Panc1 (cell line): ENCODE measurements at regions not wholly inside any gene's neighbourhood (a gene's known extent, or its start where the extent isn't known, plus 50 kb on each side); places are given as distances from the start of the nearest gene placed in this dataset.

Source experiments
- ATAC-seq: fragments of 200-7000 bp; cut with Tn5 transposase; 2 replicates; pipeline ENCODE4 v1.9.1; 2020; ENCODE audit warnings: mild to moderate bottlenecking, moderate library complexity
- BruUV-seq: library from RNA; stranded (reverse); fragments of 400-500 nt; replicated peaks from 2 replicates; lab custom pipeline; 2021; lab: Mats Ljungman, UMichigan
- CTCF ChIA-PET: fragments of 300-600 bp; sonication (Branson Sonifier 250); formaldehyde crosslinking; loops from one replicate; lab custom pipeline; 2022; ENCODE audit warnings: antibody characterized with exemption; lab: Charles Lee
- POLR2A ChIA-PET: fragments of 300-600 bp; sonication (Branson Sonifier 250); formaldehyde crosslinking; loops from one replicate; lab custom pipeline; 2022; ENCODE audit warnings: antibody characterized with exemption; lab: Charles Lee
- DNase-seq: peaks from one replicate; pipeline ENCODE4 v3.0.0-alpha.2; 2010; ENCODE audit warnings: low read depth, low spot score
- H3K27ac ChIP-seq: 2 replicates; pipeline ENCODE4 v1.5.1; 2011; ENCODE audit warnings: mild to moderate bottlenecking, low read length, inconsistent platforms
- H3K27me3 ChIP-seq: fragments of 200-500 bp; sonication (Bioruptor generic); 2 replicates; pipeline ENCODE4 v1.6.0; 2014; ENCODE audit warnings: low read length, inconsistent platforms; ENCODE audit not compliant: control insufficient read depth, insufficient read depth
- H3K36me3 ChIP-seq: fragments of 200-500 bp; sonication (Bioruptor generic); 2 replicates; pipeline ENCODE4 v1.5.1; 2014; ENCODE audit warnings: inconsistent platforms, mild to moderate bottlenecking, low read length, moderate library complexity; ENCODE audit not compliant: control insufficient read depth, insufficient read depth
- H3K4me1 ChIP-seq: 2 replicates; pipeline ENCODE4 v1.5.1; 2011; ENCODE audit warnings: inconsistent platforms, mild to moderate bottlenecking, low read length, moderate library complexity; ENCODE audit not compliant: control insufficient read depth, insufficient read depth
- H3K4me3 ChIP-seq, 2 experiments: 2 replicates each; pipeline ENCODE4 v1.5.1; 2011 to 2012; ENCODE audit warnings: low read depth in 2 of 2, low read length in 2 of 2, mild to moderate bottlenecking in 2 of 2, inconsistent platforms in 1 of 2, moderate library complexity in 1 of 2
- H3K9me3 ChIP-seq: fragments of 200-500 bp; sonication (Bioruptor generic); 2 replicates; pipeline ENCODE4 v1.5.1; 2014; ENCODE audit warnings: low read depth, mild to moderate bottlenecking, inconsistent platforms, low read length, moderate library complexity; ENCODE audit not compliant: control insufficient read depth, insufficient read depth
- POLR2AphosphoS5 ChIP-seq: IDR thresholded peaks from 2 replicates; pipeline ENCODE4 v1.6.1; 2012; ENCODE audit warnings: mild to moderate bottlenecking, low read depth, low read length, moderate library complexity
- SIN3A ChIP-seq: IDR thresholded peaks from 2 replicates; pipeline ENCODE4 v1.6.1; 2012; ENCODE audit warnings: low read depth, mild to moderate bottlenecking, low read length, moderate library complexity, borderline replicate concordance; ENCODE audit not compliant: insufficient read depth
- TCF7L2 ChIP-seq: IDR thresholded peaks from 2 replicates; pipeline ENCODE4 v1.6.1; 2011; ENCODE audit warnings: mild to moderate bottlenecking, low read depth, low read length, inconsistent platforms
- in situ Hi-C: cut with HindIII; loops from 2 replicates; pipeline ENCODE4 v1.10.0; 2016; ENCODE audit warnings: low sequenced_read_pairs, low pct_unique_long_range_greater_than_20kb
- intact Hi-C: fragments of 100-400 bp; cut with micrococcal nuclease; formaldehyde crosslinking; loops from one replicate; pipeline ENCODE4 v1.10.0; 2022; ENCODE audit not compliant: unreplicated experiment
- TF ChIP-seq, protein P1 (sequence below), 2 experiments: IDR thresholded peaks; 2 replicates each; pipeline ENCODE4 v1.6.1; 2011 to 2012; ENCODE audit warnings: low read depth in 2 of 2, control low read depth in 1 of 2, low read length in 1 of 2, mild to moderate bottlenecking in 1 of 2, moderate library complexity in 1 of 2; ENCODE audit not compliant: insufficient read depth in 1 of 2
- TF ChIP-seq, protein P2 (sequence below): fragments of 450-650 bp; IDR thresholded peaks from 2 replicates; pipeline ENCODE4 v1.5.1; 2017; ENCODE audit warnings: mild to moderate bottlenecking

DNA sequence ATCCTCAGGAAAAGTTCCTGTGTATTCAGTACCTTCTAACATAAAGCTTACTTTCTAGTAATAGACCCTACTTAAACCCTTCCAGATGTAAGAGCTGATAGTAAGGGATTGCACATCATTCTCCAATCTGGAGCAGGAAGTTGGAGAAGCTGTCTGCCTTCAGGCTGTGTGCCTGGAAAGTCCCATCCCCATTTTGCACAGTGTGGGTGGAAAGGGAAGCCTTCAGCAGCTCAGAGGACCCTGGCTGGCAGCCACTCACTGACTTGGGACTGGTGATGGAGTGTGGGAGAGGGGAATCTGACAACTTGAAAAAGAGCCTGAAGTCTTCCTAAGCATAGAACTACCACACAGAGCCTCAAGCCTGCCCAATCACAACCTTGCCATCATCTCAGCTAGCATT is 164.1 kb upstream of the ADO start:
- CTCF ChIA-PET, result no interaction called here
- POLR2A ChIA-PET, result no interaction called here
- ATAC-seq, result peak; percentile 45; the same call in 1 of the 2 replicates

DNA sequence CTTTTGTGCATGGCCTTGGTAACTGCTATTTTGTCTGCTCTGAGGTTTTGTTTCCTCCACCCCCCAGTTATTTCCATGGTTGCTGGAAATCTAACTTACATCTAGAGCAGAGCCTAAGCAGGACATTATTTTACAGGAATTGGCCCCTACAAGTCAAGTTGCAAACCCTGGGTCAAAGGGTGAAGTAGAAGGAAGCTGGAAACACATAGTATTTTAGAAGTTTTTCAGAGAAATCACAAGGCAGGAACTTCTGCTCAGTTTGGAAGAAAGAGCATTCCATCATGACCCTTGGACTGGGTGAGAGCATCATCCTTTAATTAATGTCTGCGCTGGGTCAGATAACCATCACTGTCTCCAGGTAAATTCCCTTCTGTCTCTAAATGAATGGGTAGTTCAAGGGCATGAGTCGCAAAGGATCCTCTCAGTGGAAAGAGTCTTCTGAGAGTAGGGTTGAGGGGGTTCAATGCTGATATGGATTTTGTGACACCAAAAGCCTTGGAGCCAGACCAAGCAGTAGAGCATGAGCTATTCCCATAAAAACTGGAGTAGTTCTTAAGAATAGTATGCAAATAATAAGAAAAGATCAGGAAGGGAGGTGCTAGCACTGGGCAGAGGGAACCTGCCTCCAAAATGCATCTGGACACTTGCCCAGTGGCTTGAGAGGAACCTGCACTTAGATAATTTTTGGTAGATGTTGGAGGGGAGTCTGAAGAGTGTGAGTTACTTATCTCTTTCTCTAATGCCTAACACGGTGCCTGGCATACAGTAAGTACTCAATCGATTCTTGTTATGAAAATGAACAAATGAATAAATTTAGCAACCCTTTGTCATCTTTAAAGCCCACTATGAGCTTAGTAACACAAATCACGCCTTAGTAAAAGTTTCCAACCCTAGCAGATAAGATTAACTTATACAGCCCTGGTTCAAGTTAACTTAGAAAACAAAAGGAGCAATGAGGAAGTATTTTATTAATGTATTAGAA is 160.6 kb upstream of the ADO start:
- in situ Hi-C loops, result no loop called here
- CTCF ChIA-PET, result no interaction called here
- TF ChIP-seq, protein P1, sequence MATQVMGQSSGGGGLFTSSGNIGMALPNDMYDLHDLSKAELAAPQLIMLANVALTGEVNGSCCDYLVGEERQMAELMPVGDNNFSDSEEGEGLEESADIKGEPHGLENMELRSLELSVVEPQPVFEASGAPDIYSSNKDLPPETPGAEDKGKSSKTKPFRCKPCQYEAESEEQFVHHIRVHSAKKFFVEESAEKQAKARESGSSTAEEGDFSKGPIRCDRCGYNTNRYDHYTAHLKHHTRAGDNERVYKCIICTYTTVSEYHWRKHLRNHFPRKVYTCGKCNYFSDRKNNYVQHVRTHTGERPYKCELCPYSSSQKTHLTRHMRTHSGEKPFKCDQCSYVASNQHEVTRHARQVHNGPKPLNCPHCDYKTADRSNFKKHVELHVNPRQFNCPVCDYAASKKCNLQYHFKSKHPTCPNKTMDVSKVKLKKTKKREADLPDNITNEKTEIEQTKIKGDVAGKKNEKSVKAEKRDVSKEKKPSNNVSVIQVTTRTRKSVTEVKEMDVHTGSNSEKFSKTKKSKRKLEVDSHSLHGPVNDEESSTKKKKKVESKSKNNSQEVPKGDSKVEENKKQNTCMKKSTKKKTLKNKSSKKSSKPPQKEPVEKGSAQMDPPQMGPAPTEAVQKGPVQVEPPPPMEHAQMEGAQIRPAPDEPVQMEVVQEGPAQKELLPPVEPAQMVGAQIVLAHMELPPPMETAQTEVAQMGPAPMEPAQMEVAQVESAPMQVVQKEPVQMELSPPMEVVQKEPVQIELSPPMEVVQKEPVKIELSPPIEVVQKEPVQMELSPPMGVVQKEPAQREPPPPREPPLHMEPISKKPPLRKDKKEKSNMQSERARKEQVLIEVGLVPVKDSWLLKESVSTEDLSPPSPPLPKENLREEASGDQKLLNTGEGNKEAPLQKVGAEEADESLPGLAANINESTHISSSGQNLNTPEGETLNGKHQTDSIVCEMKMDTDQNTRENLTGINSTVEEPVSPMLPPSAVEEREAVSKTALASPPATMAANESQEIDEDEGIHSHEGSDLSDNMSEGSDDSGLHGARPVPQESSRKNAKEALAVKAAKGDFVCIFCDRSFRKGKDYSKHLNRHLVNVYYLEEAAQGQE (IDR thresholded peaks at IDR 0.05; ENCODE audit: insufficient read depth in 1 of 2, low read depth in 2 of 2, low read length in 1 of 2), result no peak
- no peak for TF ChIP-seq SIN3A
- no peak for ATAC-seq
- BruUV-seq, result no TSS peak
- intact Hi-C loops, result no loop called here
- Histone ChIP-seq H3K9me3 (no peaks in the 10 kb centered on the region), H3K27me3 (no peaks in the 10 kb centered on the region), H3K27ac (no peak overlapping the region), H3K36me3 (no peaks in the 10 kb centered on the region), H3K4me3 (no peak overlapping the region), H3K4me1 (no peaks in the 10 kb centered on the region)
- POLR2A ChIA-PET, result no interaction called here
- no peak for DNase-seq

More for the DNA sequence above, 164.1 kb upstream of the ADO start:
- H3K27me3 ChIP-seq, result no peaks in the 10 kb centered on the region
- H3K36me3 ChIP-seq, result no peaks in the 10 kb centered on the region
- H3K27ac ChIP-seq, result no peak overlapping the region
- intact Hi-C loops, result no loop called here
- DNase-seq, result no peak
- no peak overlapping the region for H3K4me3 ChIP-seq
- no peaks in the 10 kb centered on the region for H3K9me3 ChIP-seq
- in situ Hi-C loops, result no loop called here
- peaks cover 12% of the 10 kb centered on the region for H3K4me1 ChIP-seq
- TF ChIP-seq, protein P2, sequence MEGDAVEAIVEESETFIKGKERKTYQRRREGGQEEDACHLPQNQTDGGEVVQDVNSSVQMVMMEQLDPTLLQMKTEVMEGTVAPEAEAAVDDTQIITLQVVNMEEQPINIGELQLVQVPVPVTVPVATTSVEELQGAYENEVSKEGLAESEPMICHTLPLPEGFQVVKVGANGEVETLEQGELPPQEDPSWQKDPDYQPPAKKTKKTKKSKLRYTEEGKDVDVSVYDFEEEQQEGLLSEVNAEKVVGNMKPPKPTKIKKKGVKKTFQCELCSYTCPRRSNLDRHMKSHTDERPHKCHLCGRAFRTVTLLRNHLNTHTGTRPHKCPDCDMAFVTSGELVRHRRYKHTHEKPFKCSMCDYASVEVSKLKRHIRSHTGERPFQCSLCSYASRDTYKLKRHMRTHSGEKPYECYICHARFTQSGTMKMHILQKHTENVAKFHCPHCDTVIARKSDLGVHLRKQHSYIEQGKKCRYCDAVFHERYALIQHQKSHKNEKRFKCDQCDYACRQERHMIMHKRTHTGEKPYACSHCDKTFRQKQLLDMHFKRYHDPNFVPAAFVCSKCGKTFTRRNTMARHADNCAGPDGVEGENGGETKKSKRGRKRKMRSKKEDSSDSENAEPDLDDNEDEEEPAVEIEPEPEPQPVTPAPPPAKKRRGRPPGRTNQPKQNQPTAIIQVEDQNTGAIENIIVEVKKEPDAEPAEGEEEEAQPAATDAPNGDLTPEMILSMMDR, result no peak
- no peak for TF ChIP-seq TCF7L2
- TF ChIP-seq, protein P1 (IDR thresholded peaks at IDR 0.05; ENCODE audit: insufficient read depth in 1 of 2, low read depth in 2 of 2, low read length in 1 of 2), result no peak
- TF ChIP-seq SIN3A, result no peak
- TF ChIP-seq POLR2AphosphoS5, result no peak
- no TSS peak for BruUV-seq
